Vagina (tissue), 2 donors: ENCODE measurements at regions not wholly inside any gene's neighbourhood (a gene's known extent, or its start where the extent isn't known, plus 50 kb on each side); places are given as distances from the start of the nearest gene placed in this dataset.

Experiments used
- POLR2A ChIP-seq, 2 donors: fragments of 450-650 bp; IDR thresholded peaks; one replicate each; pipeline ENCODE4 v1.6.1; 2017; ENCODE audit warnings: antibody characterized with exemption in 2 of 2, mild to moderate bottlenecking in 2 of 2, moderate library complexity in 2 of 2
- POLR2AphosphoS5 ChIP-seq, 2 donors: sonication (generic); formaldehyde crosslinking; IDR thresholded peaks; one replicate each; pipeline ENCODE4 v1.9.0; 2017; ENCODE audit warnings: antibody characterized with exemption in 2 of 2, mild to moderate bottlenecking in 2 of 2, low read depth in 1 of 2; ENCODE audit not compliant: insufficient read depth in 1 of 2
- TF ChIP-seq, protein P1 (sequence below), 3 experiments: fragments of 450-650 bp in 2 of 3; fragments of 200-600 bp in 1 of 3; sonication (generic) in 1 of 3; IDR thresholded peaks; one replicate each; pipeline ENCODE4 v1.5.1; 2017 to 2019; ENCODE audit warnings: antibody characterized with exemption in 3 of 3, mild to moderate bottlenecking in 2 of 3, moderate library complexity in 2 of 3

DNA sequence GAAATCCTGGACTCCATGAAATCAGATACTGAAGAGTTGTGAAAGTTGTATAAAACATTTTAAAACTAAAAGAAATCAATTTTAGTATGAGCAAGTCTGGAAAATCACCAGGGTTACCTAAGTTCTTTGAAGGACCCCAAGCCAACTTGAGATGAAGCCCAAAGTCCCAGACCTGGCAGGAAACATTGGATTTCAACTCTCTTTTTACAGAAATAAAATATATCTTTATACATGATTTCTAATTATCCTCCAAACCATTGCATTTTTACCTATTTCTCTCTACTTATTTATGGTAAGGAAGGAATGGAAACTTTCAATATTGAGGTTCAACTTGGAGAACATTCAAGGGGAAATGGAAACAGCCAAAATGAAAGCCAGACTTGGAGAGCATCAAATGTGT lies 390.6 kb upstream of the C9orf72 start:
- TF ChIP-seq, protein P1, sequence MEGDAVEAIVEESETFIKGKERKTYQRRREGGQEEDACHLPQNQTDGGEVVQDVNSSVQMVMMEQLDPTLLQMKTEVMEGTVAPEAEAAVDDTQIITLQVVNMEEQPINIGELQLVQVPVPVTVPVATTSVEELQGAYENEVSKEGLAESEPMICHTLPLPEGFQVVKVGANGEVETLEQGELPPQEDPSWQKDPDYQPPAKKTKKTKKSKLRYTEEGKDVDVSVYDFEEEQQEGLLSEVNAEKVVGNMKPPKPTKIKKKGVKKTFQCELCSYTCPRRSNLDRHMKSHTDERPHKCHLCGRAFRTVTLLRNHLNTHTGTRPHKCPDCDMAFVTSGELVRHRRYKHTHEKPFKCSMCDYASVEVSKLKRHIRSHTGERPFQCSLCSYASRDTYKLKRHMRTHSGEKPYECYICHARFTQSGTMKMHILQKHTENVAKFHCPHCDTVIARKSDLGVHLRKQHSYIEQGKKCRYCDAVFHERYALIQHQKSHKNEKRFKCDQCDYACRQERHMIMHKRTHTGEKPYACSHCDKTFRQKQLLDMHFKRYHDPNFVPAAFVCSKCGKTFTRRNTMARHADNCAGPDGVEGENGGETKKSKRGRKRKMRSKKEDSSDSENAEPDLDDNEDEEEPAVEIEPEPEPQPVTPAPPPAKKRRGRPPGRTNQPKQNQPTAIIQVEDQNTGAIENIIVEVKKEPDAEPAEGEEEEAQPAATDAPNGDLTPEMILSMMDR (IDR thresholded peaks at IDR 0.05) = no peak
- TF ChIP-seq POLR2A (IDR thresholded peaks at IDR 0.05) = no peak
- no peak for TF ChIP-seq POLR2AphosphoS5 (IDR thresholded peaks at IDR 0.05; ENCODE audit: insufficient read depth in 1 of 2, low read depth in 1 of 2)
